ENCODE measurements at regions not wholly inside any gene's neighbourhood (a gene's known extent, or its start where the extent isn't known, plus 50 kb on each side); places are given as distances from the start of the nearest gene placed in this dataset.

- Histone ChIP-seq H3K36me3 (ENCODE audit: control insufficient read depth, insufficient read depth, low read length) (no peaks in the 10 kb centered on the region), H3K4me3 (ENCODE audit: low read depth, low read length) (no peak overlapping the region), H3K27me3 (ENCODE audit: control insufficient read depth, insufficient read depth, low read length) (no peaks in the 10 kb centered on the region)
- no peak for DNase-seq (ENCODE audit: low read depth)
- no peak for TF ChIP-seq CTCF (IDR thresholded peaks at IDR 0.05; ENCODE audit: insufficient read depth, low read length, poor library complexity, severe bottlenecking)
These were observed 1148.4 kb downstream of the EFNA5 start for GRCh38 chr5:106522296-106522695.

GRCh38 chr5:106521701-106522100, 1149.0 kb downstream of the EFNA5 start:
- TF ChIP-seq CTCF (IDR thresholded peaks at IDR 0.05; ENCODE audit: insufficient read depth, low read length, poor library complexity, severe bottlenecking), result no peak

GRCh38 chr5:106510321-106510720, 1160.4 kb downstream of the EFNA5 start:
- H3K27me3 ChIP-seq (ENCODE audit: control insufficient read depth, insufficient read depth, low read length), result no peaks in the 10 kb centered on the region
- H3K36me3 ChIP-seq (ENCODE audit: control insufficient read depth, insufficient read depth, low read length), result no peaks in the 10 kb centered on the region
- no peak overlapping the region for H3K4me3 ChIP-seq (ENCODE audit: low read depth, low read length)
- no peak for TF ChIP-seq CTCF (IDR thresholded peaks at IDR 0.05; ENCODE audit: insufficient read depth, low read length, poor library complexity, severe bottlenecking)
- DNase-seq (ENCODE audit: low read depth), result no peak

More at GRCh38 chr5:106521701-106522100, 1149.0 kb downstream of the EFNA5 start:
- no peaks in the 10 kb centered on the region for H3K36me3 ChIP-seq (ENCODE audit: control insufficient read depth, insufficient read depth, low read length)
- DNase-seq (ENCODE audit: low read depth), result peak; percentile 71
- no peak overlapping the region for H3K4me3 ChIP-seq (ENCODE audit: low read depth, low read length)
- no peaks in the 10 kb centered on the region for H3K27me3 ChIP-seq (ENCODE audit: control insufficient read depth, insufficient read depth, low read length)

GRCh38 chr5:106508894-106509293, 1161.8 kb downstream of the EFNA5 start:
- TF ChIP-seq CTCF (IDR thresholded peaks at IDR 0.05; ENCODE audit: insufficient read depth, low read length, poor library complexity, severe bottlenecking), result no peak
- Histone ChIP-seq H3K27me3 (ENCODE audit: control insufficient read depth, insufficient read depth, low read length) (no peaks in the 10 kb centered on the region), H3K4me3 (ENCODE audit: low read depth, low read length) (no peak overlapping the region)

GRCh38 chr5:106493910-106494309, 1176.8 kb downstream of the EFNA5 start:
- no peaks in the 10 kb centered on the region for H3K27me3 ChIP-seq (ENCODE audit: control insufficient read depth, insufficient read depth, low read length)
- H3K4me3 ChIP-seq (ENCODE audit: low read depth, low read length), result no peak overlapping the region
- TF ChIP-seq CTCF (IDR thresholded peaks at IDR 0.05; ENCODE audit: insufficient read depth, low read length, poor library complexity, severe bottlenecking), result no peak
- DNase-seq (ENCODE audit: low read depth), result no peak
- H3K36me3 ChIP-seq (ENCODE audit: control insufficient read depth, insufficient read depth, low read length), result no peaks in the 10 kb centered on the region

More at GRCh38 chr5:106508894-106509293, 1161.8 kb downstream of the EFNA5 start:
- H3K36me3 ChIP-seq (ENCODE audit: control insufficient read depth, insufficient read depth, low read length), result no peaks in the 10 kb centered on the region
- no peak for DNase-seq (ENCODE audit: low read depth)

- no peak for TF ChIP-seq CTCF (IDR thresholded peaks at IDR 0.05; ENCODE audit: insufficient read depth, low read length, poor library complexity, severe bottlenecking)
- Histone ChIP-seq H3K4me3 (ENCODE audit: low read depth, low read length) (no peak overlapping the region), H3K27me3 (ENCODE audit: control insufficient read depth, insufficient read depth, low read length) (no peaks in the 10 kb centered on the region), H3K36me3 (ENCODE audit: control insufficient read depth, insufficient read depth, low read length) (no peaks in the 10 kb centered on the region)
- DNase-seq (ENCODE audit: low read depth), result no peak
These were observed 1181.7 kb downstream of the EFNA5 start for GRCh38 chr5:106489004-106489403.
